ENCODE measurements at regions not wholly inside any gene's neighbourhood (a gene's known extent, or its start where the extent isn't known, plus 50 kb on each side); places are given as distances from the start of the nearest gene placed in this dataset.

DNA sequence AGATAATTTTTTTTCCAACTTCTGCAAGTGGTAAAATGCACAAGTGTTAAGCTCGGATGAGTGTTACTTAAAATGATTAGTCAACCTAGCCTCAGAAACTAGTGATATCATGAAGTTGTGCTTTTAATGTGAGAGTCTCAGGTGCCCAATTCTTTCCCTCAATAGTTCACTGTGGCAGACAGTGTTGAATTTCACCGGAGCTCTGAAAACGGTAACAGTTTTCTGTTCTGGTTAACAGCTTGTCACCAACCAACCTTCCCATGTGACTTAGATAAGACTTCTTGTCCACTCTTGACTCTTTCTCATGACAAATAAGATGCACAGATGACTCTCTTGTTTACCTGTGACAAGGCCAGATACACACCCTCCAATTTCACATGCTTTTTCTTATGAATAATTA is 125.5 kb downstream of the OSTF1 start:
- Histone ChIP-seq H3K27ac (ENCODE audit: low read depth) (no peak overlapping the region), H3K79me2 (replicated peaks; ENCODE audit: insufficient read depth) (no peaks in the 10 kb centered on the region), H2AFZ (no peak overlapping the region), H3K4me2 (no peak overlapping the region), H3K9me2 (ENCODE audit: insufficient read depth) (no peaks in the 10 kb centered on the region), H3K27me3 (ENCODE audit: insufficient read depth) (no peaks in the 10 kb centered on the region), H4K20me1 (replicated peaks; ENCODE audit: insufficient read depth) (no peaks in the 10 kb centered on the region), H3K4me3 (no peak overlapping the region), H3K36me3 (ENCODE audit: insufficient read depth) (no peaks in the 10 kb centered on the region), H3F3A (replicated peaks; ENCODE audit: low read depth) (no peaks in the 10 kb centered on the region), H3K4me1 (ENCODE audit: insufficient read depth) (no peaks in the 10 kb centered on the region)
- ATAC-seq, result no peak
- no peak for TF ChIP-seq NANOG (IDR thresholded peaks at IDR 0.05; ENCODE audit: borderline replicate concordance)
- TF ChIP-seq CREB1 (CRISPR knock-in tag; IDR thresholded peaks at IDR 0.05; ENCODE audit: low read depth), result no peak
- TF ChIP-seq, protein P1, sequence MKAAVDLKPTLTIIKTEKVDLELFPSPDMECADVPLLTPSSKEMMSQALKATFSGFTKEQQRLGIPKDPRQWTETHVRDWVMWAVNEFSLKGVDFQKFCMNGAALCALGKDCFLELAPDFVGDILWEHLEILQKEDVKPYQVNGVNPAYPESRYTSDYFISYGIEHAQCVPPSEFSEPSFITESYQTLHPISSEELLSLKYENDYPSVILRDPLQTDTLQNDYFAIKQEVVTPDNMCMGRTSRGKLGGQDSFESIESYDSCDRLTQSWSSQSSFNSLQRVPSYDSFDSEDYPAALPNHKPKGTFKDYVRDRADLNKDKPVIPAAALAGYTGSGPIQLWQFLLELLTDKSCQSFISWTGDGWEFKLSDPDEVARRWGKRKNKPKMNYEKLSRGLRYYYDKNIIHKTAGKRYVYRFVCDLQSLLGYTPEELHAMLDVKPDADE (IDR thresholded peaks at IDR 0.05), result no peak
- no peak for TF ChIP-seq EZH2 (IDR thresholded peaks at IDR 0.05; ENCODE audit: low read depth, unreplicated experiment)
- TF ChIP-seq EZH2phosphoT487 (IDR thresholded peaks at IDR 0.05; ENCODE audit: unreplicated experiment), result no peak
- no peak for TF ChIP-seq ZNF331 (CRISPR knock-in tag; IDR thresholded peaks at IDR 0.05; ENCODE audit: low read depth)
- no peak for TF ChIP-seq JUNB (IDR thresholded peaks at IDR 0.05; ENCODE audit: unreplicated experiment)
- TF ChIP-seq, protein P2, sequence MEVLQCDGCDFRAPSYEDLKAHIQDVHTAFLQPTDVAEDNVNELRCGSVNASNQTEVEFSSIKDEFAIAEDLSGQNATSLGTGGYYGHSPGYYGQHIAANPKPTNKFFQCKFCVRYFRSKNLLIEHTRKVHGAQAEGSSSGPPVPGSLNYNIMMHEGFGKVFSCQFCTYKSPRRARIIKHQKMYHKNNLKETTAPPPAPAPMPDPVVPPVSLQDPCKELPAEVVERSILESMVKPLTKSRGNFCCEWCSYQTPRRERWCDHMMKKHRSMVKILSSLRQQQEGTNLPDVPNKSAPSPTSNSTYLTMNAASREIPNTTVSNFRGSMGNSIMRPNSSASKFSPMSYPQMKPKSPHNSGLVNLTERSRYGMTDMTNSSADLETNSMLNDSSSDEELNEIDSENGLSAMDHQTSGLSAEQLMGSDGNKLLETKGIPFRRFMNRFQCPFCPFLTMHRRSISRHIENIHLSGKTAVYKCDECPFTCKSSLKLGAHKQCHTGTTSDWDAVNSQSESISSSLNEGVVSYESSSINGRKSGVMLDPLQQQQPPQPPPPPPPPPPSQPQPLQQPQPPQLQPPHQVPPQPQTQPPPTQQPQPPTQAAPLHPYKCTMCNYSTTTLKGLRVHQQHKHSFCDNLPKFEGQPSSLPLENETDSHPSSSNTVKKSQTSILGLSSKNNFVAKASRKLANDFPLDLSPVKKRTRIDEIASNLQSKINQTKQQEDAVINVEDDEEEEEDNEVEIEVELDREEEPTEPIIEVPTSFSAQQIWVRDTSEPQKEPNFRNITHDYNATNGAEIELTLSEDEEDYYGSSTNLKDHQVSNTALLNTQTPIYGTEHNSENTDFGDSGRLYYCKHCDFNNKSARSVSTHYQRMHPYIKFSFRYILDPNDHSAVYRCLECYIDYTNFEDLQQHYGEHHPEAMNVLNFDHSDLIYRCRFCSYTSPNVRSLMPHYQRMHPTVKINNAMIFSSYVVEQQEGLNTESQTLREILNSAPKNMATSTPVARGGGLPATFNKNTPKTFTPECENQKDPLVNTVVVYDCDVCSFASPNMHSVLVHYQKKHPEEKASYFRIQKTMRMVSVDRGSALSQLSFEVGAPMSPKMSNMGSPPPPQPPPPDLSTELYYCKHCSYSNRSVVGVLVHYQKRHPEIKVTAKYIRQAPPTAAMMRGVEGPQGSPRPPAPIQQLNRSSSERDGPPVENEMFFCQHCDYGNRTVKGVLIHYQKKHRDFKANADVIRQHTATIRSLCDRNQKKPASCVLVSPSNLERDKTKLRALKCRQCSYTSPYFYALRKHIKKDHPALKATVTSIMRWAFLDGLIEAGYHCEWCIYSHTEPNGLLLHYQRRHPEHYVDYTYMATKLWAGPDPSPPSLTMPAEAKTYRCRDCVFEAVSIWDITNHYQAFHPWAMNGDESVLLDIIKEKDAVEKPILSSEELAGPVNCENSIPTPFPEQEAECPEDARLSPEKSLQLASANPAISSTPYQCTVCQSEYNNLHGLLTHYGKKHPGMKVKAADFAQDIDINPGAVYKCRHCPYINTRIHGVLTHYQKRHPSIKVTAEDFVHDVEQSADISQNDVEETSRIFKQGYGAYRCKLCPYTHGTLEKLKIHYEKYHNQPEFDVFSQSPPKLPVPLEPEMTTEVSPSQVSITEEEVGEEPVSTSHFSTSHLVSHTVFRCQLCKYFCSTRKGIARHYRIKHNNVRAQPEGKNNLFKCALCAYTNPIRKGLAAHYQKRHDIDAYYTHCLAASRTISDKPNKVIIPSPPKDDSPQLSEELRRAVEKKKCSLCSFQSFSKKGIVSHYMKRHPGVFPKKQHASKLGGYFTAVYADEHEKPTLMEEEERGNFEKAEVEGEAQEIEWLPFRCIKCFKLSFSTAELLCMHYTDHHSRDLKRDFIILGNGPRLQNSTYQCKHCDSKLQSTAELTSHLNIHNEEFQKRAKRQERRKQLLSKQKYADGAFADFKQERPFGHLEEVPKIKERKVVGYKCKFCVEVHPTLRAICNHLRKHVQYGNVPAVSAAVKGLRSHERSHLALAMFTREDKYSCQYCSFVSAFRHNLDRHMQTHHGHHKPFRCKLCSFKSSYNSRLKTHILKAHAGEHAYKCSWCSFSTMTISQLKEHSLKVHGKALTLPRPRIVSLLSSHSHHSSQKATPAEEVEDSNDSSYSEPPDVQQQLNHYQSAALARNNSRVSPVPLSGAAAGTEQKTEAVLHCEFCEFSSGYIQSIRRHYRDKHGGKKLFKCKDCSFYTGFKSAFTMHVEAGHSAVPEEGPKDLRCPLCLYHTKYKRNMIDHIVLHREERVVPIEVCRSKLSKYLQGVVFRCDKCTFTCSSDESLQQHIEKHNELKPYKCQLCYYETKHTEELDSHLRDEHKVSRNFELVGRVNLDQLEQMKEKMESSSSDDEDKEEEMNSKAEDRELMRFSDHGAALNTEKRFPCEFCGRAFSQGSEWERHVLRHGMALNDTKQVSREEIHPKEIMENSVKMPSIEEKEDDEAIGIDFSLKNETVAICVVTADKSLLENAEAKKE (CRISPR knock-in tag; IDR thresholded peaks at IDR 0.05), result no peak
- no peak for TF ChIP-seq ZNF114 (CRISPR knock-in tag; IDR thresholded peaks at IDR 0.05)
- TF ChIP-seq STAT1 (IDR thresholded peaks at IDR 0.05; ENCODE audit: unreplicated experiment), result no peak
- no peak for TF ChIP-seq POLR2AphosphoS5 (IDR thresholded peaks at IDR 0.05; ENCODE audit: low read depth)
- no peak for TF ChIP-seq REST (IDR thresholded peaks at IDR 0.05; ENCODE audit: unreplicated experiment)
- TF ChIP-seq CTCF (conservative IDR thresholded peaks at IDR 0.05; ENCODE audit: low read depth in 2 of 2), result no peak
- Mint-ChIP-seq H3K9me3 (peaks cover 16% of the 10 kb centered on the region), H3K4me1 (no peaks in the 10 kb centered on the region), H3K36me3 (ENCODE audit: low read depth) (peaks cover 6% of the 10 kb centered on the region; the same call in 2 of the 3 replicates), H3K4me3 (no peak overlapping the region), H3K27me3 (ENCODE audit: insufficient read depth, low read depth, poor library complexity) (no peaks in the 10 kb centered on the region), H3K27ac (no peak overlapping the region)
- no peak for DNase-seq (ENCODE audit: low spot score)
